HG03060 (cell line): ENCODE measurements at regions not wholly inside any gene's neighbourhood (a gene's known extent, or its start where the extent isn't known, plus 50 kb on each side); places are given as distances from the start of the nearest gene placed in this dataset.
"Not testable (repeated sequence)": the region's sequence is repeated elsewhere in the genome, so short reads cannot be mapped to it uniquely, and the experiment has no call there.

Experiments
- ATAC-seq: cut with Tn5 transposase; IDR thresholded peaks from one replicate; pipeline ENCODE4 v1.9.1; 2021; ENCODE audit warnings: low read depth, moderate number of reproducible peaks; ENCODE audit not compliant: unreplicated experiment

DNA sequence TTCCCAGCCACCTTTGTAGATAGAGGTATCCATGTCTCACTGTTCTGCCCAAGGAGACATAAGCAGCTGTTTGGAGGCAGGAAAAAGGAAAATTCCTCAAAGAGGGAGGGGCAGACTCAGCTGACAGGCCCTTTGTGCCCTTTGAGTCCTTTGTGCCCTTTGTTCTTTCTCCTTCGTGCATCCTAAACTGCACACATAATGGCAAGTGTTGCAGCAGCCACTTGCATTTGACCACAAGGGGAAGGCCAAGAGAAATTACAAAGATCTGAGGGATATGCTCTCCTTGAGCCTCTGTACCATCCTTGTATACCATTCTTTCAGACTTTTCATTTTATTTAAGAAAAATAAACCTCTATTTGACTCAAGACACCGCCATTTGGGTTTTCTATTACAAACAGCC, 71.8 kb upstream of the PKN2 start:
- ATAC-seq: no peak

DNA sequence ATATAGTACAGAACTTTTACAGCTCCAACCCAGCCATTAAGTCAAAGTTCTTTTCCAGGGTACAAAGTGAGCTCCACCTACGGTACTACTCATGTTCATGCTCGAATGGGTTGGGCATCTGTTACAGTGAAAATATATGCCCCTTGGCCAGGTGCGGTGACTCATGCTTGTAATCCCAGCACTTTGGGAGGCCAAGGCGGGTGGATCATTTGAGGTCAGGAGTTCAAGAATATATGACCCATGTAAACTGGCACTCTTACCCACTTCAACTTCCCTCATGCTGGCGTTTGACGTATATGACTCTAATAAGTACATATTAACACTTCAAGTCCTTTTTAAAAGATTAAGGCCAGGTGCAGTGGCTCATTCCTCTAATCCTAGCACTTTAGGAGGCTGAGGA, 71.3 kb upstream of the PKN2 start:
- ATAC-seq: no peak

DNA sequence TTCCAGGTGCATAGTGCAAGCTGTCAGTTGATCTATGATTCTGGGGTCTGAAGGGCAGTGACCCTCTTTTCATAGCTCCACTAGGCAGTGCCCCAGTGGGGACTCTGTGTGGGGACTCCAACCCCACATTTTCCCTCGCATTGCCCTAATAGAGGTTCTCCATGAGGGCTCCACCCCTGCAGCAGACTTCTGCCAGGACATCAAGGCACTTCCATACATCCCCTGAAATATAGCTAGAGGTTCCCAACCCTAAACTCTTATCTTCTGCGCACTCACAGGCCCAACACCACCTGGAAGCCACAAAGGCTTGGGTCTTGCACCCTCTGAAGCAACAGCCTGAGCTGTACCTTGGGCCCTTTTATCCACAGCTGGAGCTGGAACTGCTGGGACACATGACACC, 65.7 kb upstream of the PKN2 start:
- ATAC-seq: no peak

DNA sequence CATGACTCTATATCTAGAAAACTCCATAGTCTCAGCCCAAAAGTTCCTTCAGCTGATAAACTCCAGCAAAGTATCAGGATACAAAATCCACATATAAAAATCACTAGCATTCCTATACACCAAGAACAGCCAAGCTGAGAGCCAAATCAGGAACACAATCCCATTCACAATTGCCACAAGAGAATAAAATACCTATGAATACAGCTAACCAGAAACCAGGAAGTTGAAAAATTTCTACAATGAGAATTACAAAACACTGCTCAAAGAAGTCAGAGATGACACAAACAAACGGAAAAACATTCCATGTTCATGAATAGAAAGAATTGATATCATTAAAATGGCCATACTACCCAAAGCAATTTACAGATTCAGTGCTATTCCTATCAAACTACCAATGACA, 61.0 kb upstream of the PKN2 start:
- not testable (repeated sequence) for ATAC-seq
